ENCODE measurements at regions not wholly inside any gene's neighbourhood (a gene's known extent, or its start where the extent isn't known, plus 50 kb on each side); places are given as distances from the start of the nearest gene placed in this dataset.

DNA sequence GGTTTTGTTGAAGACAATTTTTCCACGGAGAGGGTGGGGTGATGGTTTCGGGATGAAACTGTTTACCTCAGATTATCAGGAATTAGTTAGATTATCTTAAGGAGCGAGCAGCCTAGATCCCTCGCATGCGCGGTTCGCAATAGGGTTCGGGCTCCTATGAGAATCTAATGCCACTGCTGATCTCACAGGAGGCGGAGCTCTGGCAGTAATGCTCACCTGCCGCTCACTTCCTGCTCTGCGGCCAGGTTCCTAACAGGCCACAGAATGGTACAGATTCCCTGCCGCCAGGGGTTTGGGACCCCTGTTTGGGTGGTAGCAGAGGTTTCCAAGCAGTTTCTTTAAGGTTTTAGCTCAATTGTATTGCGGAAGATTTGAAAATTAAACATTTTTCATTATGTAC is 439.8 kb upstream of the OR4E1 start:
- no peak overlapping the region for H4K5ac ChIP-seq (ENCODE audit: low read depth, low read length)
- no peak for DNase-seq
- no TSS peak for BruUV-seq (replicated peaks)
- in situ Hi-C loops (cut with MboI; ENCODE audit: low sequenced_read_pairs), result no loop called here
- no peaks in the 10 kb centered on the region for H4K20me1 ChIP-seq (ENCODE audit: insufficient read depth, low read length)
- H3K9ac ChIP-seq (ENCODE audit: low read depth, low read length), result no peak overlapping the region
- H3K4me2 ChIP-seq (ENCODE audit: low read depth, low read length), result no peak overlapping the region
- H3K9me1 ChIP-seq (ENCODE audit: insufficient read depth, low read length), result no peaks in the 10 kb centered on the region
- no peak overlapping the region for H2BK20ac ChIP-seq (ENCODE audit: low read depth, low read length)
- no peak overlapping the region for H2AK9ac ChIP-seq (replicated peaks; ENCODE audit: low read depth, low read length, poor library complexity)
- H3K4ac ChIP-seq (ENCODE audit: low read depth, low read length), result no peak overlapping the region
- H3K18ac ChIP-seq (ENCODE audit: low read depth, low read length), result no peak overlapping the region
- no peaks in the 10 kb centered on the region for H3K9me3 ChIP-seq (ENCODE audit: control insufficient read depth, insufficient read depth, low read length)
- H3K14ac ChIP-seq (replicated peaks; ENCODE audit: low read depth, low read length), result no peak overlapping the region
- no peak overlapping the region for H2AK5ac ChIP-seq (ENCODE audit: low read depth, low read length)
- H2AFZ ChIP-seq (replicated peaks; ENCODE audit: low read length, poor library complexity), result no peak overlapping the region
- H2BK120ac ChIP-seq (ENCODE audit: low read depth, low read length), result no peak overlapping the region
- no peaks in the 10 kb centered on the region for H3K79me1 ChIP-seq (ENCODE audit: low read depth in 1 of 2, low read length in 2 of 2)
- no peak overlapping the region for H3K4me3 ChIP-seq (ENCODE audit: insufficient read depth, low read depth, low read length)
- no peak overlapping the region for H2BK15ac ChIP-seq (ENCODE audit: low read depth, low read length)
- TF ChIP-seq CHD1 (IDR thresholded peaks at IDR 0.05; ENCODE audit: low read depth, low read length) (no peak), NFE2L2 (IDR thresholded peaks at IDR 0.05; ENCODE audit: low read depth, low read length) (no peak), CEBPB (IDR thresholded peaks at IDR 0.05; ENCODE audit: low read depth, low read length) (no peak), MAZ (IDR thresholded peaks at IDR 0.05; ENCODE audit: borderline replicate concordance, low read depth, low read length) (no peak), ELK1 (IDR thresholded peaks at IDR 0.05; ENCODE audit: borderline replicate concordance, low read depth, low read length) (no peak), RFX5 (IDR thresholded peaks at IDR 0.05; ENCODE audit: low read depth, low read length) (no peak)
- no peak overlapping the region for H3K27ac ChIP-seq (ENCODE audit: insufficient read depth, low read length)
- 80% methylated on average over 1 of the region's 13 CpGs; no CpG with 5 or more reads in 1 of the 2 experiments for WGBS, 2 experiments (ENCODE audit: extremely low coverage in 2 of 2, insufficient read length in 1 of 2)
- CTCF ChIA-PET, result interaction anchor here (0.6 to 1.2 kb wide), 2 partner anchors 269 to 379 kb away, joined by 3 to 4 read pairs; no protein-coding TSS in a partner anchor
- no peak overlapping the region for H2BK5ac ChIP-seq (ENCODE audit: low read depth, low read length, poor library complexity, severe bottlenecking)
- no peak for ATAC-seq (ENCODE audit: low read depth)
- no peak overlapping the region for H4K91ac ChIP-seq (ENCODE audit: insufficient read depth, low read depth, low read length)
- no peaks in the 10 kb centered on the region for H3K4me1 ChIP-seq (ENCODE audit: control insufficient read depth, insufficient read depth, low read length)
- no peak overlapping the region for H3K56ac ChIP-seq (ENCODE audit: extremely low read depth, insufficient read depth, low read length)
- no peaks in the 10 kb centered on the region for H3K36me3 ChIP-seq (ENCODE audit: control insufficient read depth, insufficient read depth, low read length)
- dilution Hi-C loops (cut with HindIII; ENCODE audit: low sequenced_read_pairs, unreplicated experiment), result no loop called here
- intact Hi-C loops (cut with micrococcal nuclease), result no loop called here
- POLR2A ChIA-PET (ENCODE audit: unreplicated experiment), result no interaction called here
- no peak overlapping the region for H4K8ac ChIP-seq (ENCODE audit: low read depth in 2 of 2, low read length in 2 of 2)
- H3K23ac ChIP-seq (ENCODE audit: low read depth, low read length), result no peak overlapping the region
- peaks cover 2% of the 10 kb centered on the region for H3K27me3 ChIP-seq (ENCODE audit: control insufficient read depth, insufficient read depth, low read length)

Measured in IMR-90 (cell line).